Neutrophil (primary cell): ENCODE measurements at regions not wholly inside any gene's neighbourhood (a gene's known extent, or its start where the extent isn't known, plus 50 kb on each side); places are given as distances from the start of the nearest gene placed in this dataset.

ENCODE experiments used
- H3K27ac ChIP-seq: fragments of 200-600 bp; sonication (generic); 2 replicates; pipeline ENCODE4 v1.5.1; 2016; ENCODE audit warnings: mild to moderate bottlenecking, moderate library complexity
- H3K27me3 ChIP-seq: fragments of 200-600 bp; sonication (generic); 2 replicates; pipeline ENCODE4 v1.6.0; 2016; ENCODE audit warnings: mild to moderate bottlenecking
- H3K36me3 ChIP-seq: fragments of 200-600 bp; sonication (generic); 2 replicates; pipeline ENCODE4 v1.5.1; 2017
- H3K4me1 ChIP-seq, 2 experiments: fragments of 200-600 bp in 1 of 2; sonication (generic) in 1 of 2; 1 replicate in 1 of 2; 2 replicates in 1 of 2; pipeline versions ENCODE4 v1.5.1 to v1.6.1; 2013 to 2016; ENCODE audit warnings: low read depth in 1 of 2, low read length in 1 of 2, mild to moderate bottlenecking in 1 of 2, moderate library complexity in 1 of 2; ENCODE audit not compliant: control insufficient read depth in 1 of 2, insufficient read depth in 1 of 2
- H3K4me3 ChIP-seq, 2 experiments: fragments of 200-600 bp in 1 of 2; sonication (generic) in 1 of 2; 1 replicate in 1 of 2; 2 replicates in 1 of 2; pipeline ENCODE4 v1.5.1; 2013 to 2016; ENCODE audit warnings: low read depth in 1 of 2, low read length in 1 of 2, mild to moderate bottlenecking in 1 of 2, moderate library complexity in 1 of 2
- H3K9me3 ChIP-seq: fragments of 200-600 bp; sonication (generic); 2 replicates; pipeline ENCODE4 v1.5.1; 2016
- TF ChIP-seq, protein P1 (sequence below): fragments of 200-600 bp; sonication (generic); IDR thresholded peaks from 2 replicates; pipeline ENCODE4 v1.5.1; 2016; ENCODE audit warnings: antibody characterized with exemption

GRCh38 chr4:174152717-174153466, 130.6 kb downstream of the FBXO8 start:
- Histone ChIP-seq H3K9me3 (no peaks in the 10 kb centered on the region), H3K27me3 (peaks cover 55% of the 10 kb centered on the region), H3K27ac (no peak overlapping the region), H3K4me1 (no peaks in the 10 kb centered on the region), H3K4me3 (no peak overlapping the region), H3K36me3 (no peaks in the 10 kb centered on the region)
- TF ChIP-seq, protein P1, sequence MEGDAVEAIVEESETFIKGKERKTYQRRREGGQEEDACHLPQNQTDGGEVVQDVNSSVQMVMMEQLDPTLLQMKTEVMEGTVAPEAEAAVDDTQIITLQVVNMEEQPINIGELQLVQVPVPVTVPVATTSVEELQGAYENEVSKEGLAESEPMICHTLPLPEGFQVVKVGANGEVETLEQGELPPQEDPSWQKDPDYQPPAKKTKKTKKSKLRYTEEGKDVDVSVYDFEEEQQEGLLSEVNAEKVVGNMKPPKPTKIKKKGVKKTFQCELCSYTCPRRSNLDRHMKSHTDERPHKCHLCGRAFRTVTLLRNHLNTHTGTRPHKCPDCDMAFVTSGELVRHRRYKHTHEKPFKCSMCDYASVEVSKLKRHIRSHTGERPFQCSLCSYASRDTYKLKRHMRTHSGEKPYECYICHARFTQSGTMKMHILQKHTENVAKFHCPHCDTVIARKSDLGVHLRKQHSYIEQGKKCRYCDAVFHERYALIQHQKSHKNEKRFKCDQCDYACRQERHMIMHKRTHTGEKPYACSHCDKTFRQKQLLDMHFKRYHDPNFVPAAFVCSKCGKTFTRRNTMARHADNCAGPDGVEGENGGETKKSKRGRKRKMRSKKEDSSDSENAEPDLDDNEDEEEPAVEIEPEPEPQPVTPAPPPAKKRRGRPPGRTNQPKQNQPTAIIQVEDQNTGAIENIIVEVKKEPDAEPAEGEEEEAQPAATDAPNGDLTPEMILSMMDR, result no peak

- TF ChIP-seq, protein P1, result no peak
- no peak overlapping the region for H3K4me3 ChIP-seq
- H3K27me3 ChIP-seq, result peaks cover 34% of the 10 kb centered on the region
- H3K36me3 ChIP-seq, result no peaks in the 10 kb centered on the region
- H3K4me1 ChIP-seq, result no peaks in the 10 kb centered on the region
- H3K9me3 ChIP-seq, result no peaks in the 10 kb centered on the region
- no peak overlapping the region for H3K27ac ChIP-seq
These were observed 135.6 kb downstream of the FBXO8 start for GRCh38 chr4:174147863-174148262.

- Histone ChIP-seq H3K27me3 (peaks cover 20% of the 10 kb centered on the region), H3K9me3 (no peaks in the 10 kb centered on the region), H3K4me3 (no peak overlapping the region), H3K36me3 (no peaks in the 10 kb centered on the region), H3K4me1 (no peaks in the 10 kb centered on the region), H3K27ac (no peak overlapping the region)
- TF ChIP-seq, protein P1, result no peak
These were observed 139.4 kb downstream of the FBXO8 start for GRCh38 chr4:174144106-174144505.

- Histone ChIP-seq H3K36me3 (no peaks in the 10 kb centered on the region), H3K4me3 (no peak overlapping the region), H3K27me3 (peaks cover 14% of the 10 kb centered on the region), H3K9me3 (no peaks in the 10 kb centered on the region), H3K4me1 (no peaks in the 10 kb centered on the region), H3K27ac (no peak overlapping the region)
- TF ChIP-seq, protein P1, result no peak
These were observed 141.6 kb downstream of the FBXO8 start for GRCh38 chr4:174141876-174142275.

- TF ChIP-seq, protein P1, result no peak
- Histone ChIP-seq H3K36me3 (no peaks in the 10 kb centered on the region), H3K27ac (no peak overlapping the region), H3K4me3 (no peak overlapping the region), H3K9me3 (no peaks in the 10 kb centered on the region), H3K27me3 (peaks cover 36% of the 10 kb centered on the region), H3K4me1 (no peaks in the 10 kb centered on the region)
These were observed 144.9 kb downstream of the FBXO8 start for GRCh38 chr4:174138616-174139015.
